GM23338 (cell line): ENCODE measurements at regions not wholly inside any gene's neighbourhood (a gene's known extent, or its start where the extent isn't known, plus 50 kb on each side); places are given as distances from the start of the nearest gene placed in this dataset.
A peak's percentile ranks its signal among the peaks of the same experiment; 100 is the strongest.

ENCODE experiments used
- ATAC-seq: fragments of 200-7000 bp; cut with Tn5 transposase; 3 replicates; pipeline ENCODE4 v1.9.1; 2020
- DNase-seq: peaks from one replicate; pipeline ENCODE4 v3.0.0-alpha.2; 2015; ENCODE audit warnings: low spot score
- H2AFZ ChIP-seq: fragments of 200-600 bp; sonication (generic); 2 replicates; pipeline ENCODE4 v1.8.0; 2016; ENCODE audit warnings: antibody characterized with exemption, mild to moderate bottlenecking, moderate library complexity
- H3F3A ChIP-seq: fragments of 200-600 bp; sonication (generic); replicated peaks from 2 replicates; pipeline ENCODE4 v1.8.0; 2017; ENCODE audit warnings: antibody characterized with exemption, mixed run types, low read depth
- H3K27ac ChIP-seq: fragments of 200-600 bp; sonication (generic); 2 replicates; pipeline ENCODE4 v1.6.1; 2016; ENCODE audit warnings: low read depth
- H3K27me3 ChIP-seq: fragments of 200-600 bp; sonication (generic); 2 replicates; pipeline ENCODE4 v1.8.0; 2016; ENCODE audit warnings: mild to moderate bottlenecking, mixed run types, moderate library complexity; ENCODE audit not compliant: insufficient read depth
- H3K36me3 ChIP-seq: fragments of 200-600 bp; sonication (generic); 2 replicates; pipeline ENCODE4 v1.8.0; 2016; ENCODE audit warnings: mild to moderate bottlenecking; ENCODE audit not compliant: insufficient read depth
- H3K4me1 ChIP-seq: fragments of 200-600 bp; sonication (generic); 2 replicates; pipeline ENCODE4 v1.8.0; 2016; ENCODE audit warnings: mild to moderate bottlenecking, moderate library complexity; ENCODE audit not compliant: insufficient read depth
- H3K4me2 ChIP-seq: fragments of 200-600 bp; sonication (generic); 2 replicates; pipeline ENCODE4 v1.7.1; 2017; ENCODE audit warnings: mixed run types
- H3K4me3 ChIP-seq: fragments of 200-600 bp; sonication (generic); 2 replicates; pipeline ENCODE4 v1.6.1; 2016; ENCODE audit warnings: mixed run types
- H3K79me2 ChIP-seq: fragments of 200-600 bp; sonication (generic); replicated peaks from 2 replicates; pipeline ENCODE4 v1.8.0; 2017; ENCODE audit warnings: mild to moderate bottlenecking; ENCODE audit not compliant: insufficient read depth
- H3K9me2 ChIP-seq: fragments of 200-600 bp; sonication (generic); 2 replicates; pipeline ENCODE4 v1.8.0; 2017; ENCODE audit not compliant: insufficient read depth
- H4K20me1 ChIP-seq: fragments of 200-600 bp; sonication (generic); replicated peaks from 2 replicates; pipeline ENCODE4 v1.8.0; 2017; ENCODE audit warnings: mild to moderate bottlenecking; ENCODE audit not compliant: insufficient read depth
- H3K27ac Mint-ChIP-seq: 2 replicates; pipeline ENCODE4 v1.8.0; 2020; ENCODE audit warnings: inconsistent platforms, mild to moderate bottlenecking, moderate library complexity, mixed read lengths
- H3K27me3 Mint-ChIP-seq: 3 replicates; pipeline ENCODE4 v1.8.0; 2022; ENCODE audit warnings: low read depth, mild to moderate bottlenecking, moderate library complexity, mixed read lengths, inconsistent platforms; ENCODE audit not compliant: insufficient read depth, poor library complexity
- H3K36me3 Mint-ChIP-seq: 3 replicates; pipeline ENCODE4 v1.8.0; 2021; ENCODE audit warnings: low read depth, mild to moderate bottlenecking, inconsistent platforms, moderate library complexity, mixed read lengths
- H3K4me1 Mint-ChIP-seq: 3 replicates; pipeline ENCODE4 v1.8.0; 2020; ENCODE audit warnings: mild to moderate bottlenecking, inconsistent platforms, mixed read lengths
- H3K4me3 Mint-ChIP-seq: 3 replicates; pipeline ENCODE4 v1.8.0; 2021; ENCODE audit warnings: moderate library complexity, mild to moderate bottlenecking, inconsistent platforms, mixed read lengths
- H3K9me3 Mint-ChIP-seq: 3 replicates; pipeline ENCODE4 v1.8.0; 2020; ENCODE audit warnings: moderate library complexity, mild to moderate bottlenecking, inconsistent platforms, mixed read lengths
- CREB1 ChIP-seq: fragments of 250-450 bp; sonication (Bioruptor Pico); IDR thresholded peaks from 2 replicates; pipeline ENCODE4 v1.5.0; 2020; ENCODE audit warnings: low read depth, mild to moderate bottlenecking, moderate library complexity
- CTCF ChIP-seq, 2 experiments: fragments of 200-600 bp in 1 of 2; sonication (generic) in 1 of 2; conservative IDR thresholded peaks; 2 replicates each; pipeline versions ENCODE4 v1.5.1 to v1.6.1; 2016 to 2017; ENCODE audit warnings: antibody characterized with exemption in 2 of 2, low read depth in 2 of 2, mild to moderate bottlenecking in 2 of 2, moderate library complexity in 1 of 2
- EZH2phosphoT487 ChIP-seq: fragments of 200-600 bp; sonication (generic); IDR thresholded peaks from one replicate; pipeline ENCODE4 v1.8.1; 2018; ENCODE audit warnings: antibody characterized with exemption; ENCODE audit not compliant: unreplicated experiment
- REST ChIP-seq: IDR thresholded peaks from one replicate; pipeline ENCODE4 v1.6.1; 2018; ENCODE audit warnings: antibody characterized with exemption; ENCODE audit not compliant: unreplicated experiment
- ZNF462 ChIP-seq: fragments of 250-450 bp; sonication (Bioruptor Pico); IDR thresholded peaks from 2 replicates; pipeline ENCODE4 v1.5.0; 2020; ENCODE audit warnings: mild to moderate bottlenecking, moderate library complexity

- TF ChIP-seq ZNF462 (CRISPR knock-in tag) (no peak), REST (no peak)
Observed at GRCh38 chr4:185875316-185875907, 63.4 kb upstream of the SORBS2 start (continued).

GRCh38 chr4:185878633-185879032 is 66.6 kb upstream of the SORBS2 start:
- Mint-ChIP-seq H3K36me3 (no peaks in the 10 kb centered on the region), H3K4me3 (no peak overlapping the region), H3K9me3 (no peaks in the 10 kb centered on the region; the same call in 2 of the 3 replicates), H3K27ac (no peak overlapping the region), H3K4me1 (peaks cover 12% of the 10 kb centered on the region), H3K27me3 (peaks cover 3% of the 10 kb centered on the region)
- H4K20me1 ChIP-seq, result no peaks in the 10 kb centered on the region
- peak overlapping the region; percentile 40; the same call in 1 of the 2 replicates for H2AFZ ChIP-seq
- ATAC-seq (peak; percentile 36; the same call in 1 of the 3 replicates), DNase-seq (no peak)
- H3K27me3 ChIP-seq, result no peaks in the 10 kb centered on the region
- H3K4me3 ChIP-seq, result no peak overlapping the region
- H3K36me3 ChIP-seq, result no peaks in the 10 kb centered on the region
- H3K4me2 ChIP-seq, result no peak overlapping the region
- H3K4me1 ChIP-seq, result peaks cover 11% of the 10 kb centered on the region; the same call in 1 of the 2 replicates
- H3K27ac ChIP-seq, result no peak overlapping the region
- H3K9me2 ChIP-seq, result no peaks in the 10 kb centered on the region
- H3K79me2 ChIP-seq, result no peaks in the 10 kb centered on the region
- no peaks in the 10 kb centered on the region for H3F3A ChIP-seq
- TF ChIP-seq EZH2phosphoT487 (no peak), CREB1 (no peak), CTCF (conservative IDR thresholded peaks at IDR 0.05; ENCODE audit: low read depth in 2 of 2) (no peak)
